ENCODE measurements at regions not wholly inside any gene's neighbourhood (a gene's known extent, or its start where the extent isn't known, plus 50 kb on each side); places are given as distances from the start of the nearest gene placed in this dataset.

GRCh38 chr5:60010853-60011252 is 117.3 kb upstream of the PDE4D start:
- DNase-seq (ENCODE audit: low spot score): no peak
- Histone ChIP-seq H3K27me3 (ENCODE audit: control insufficient read depth in 4 of 4, insufficient read depth in 4 of 4, low read length in 3 of 4) (no peaks in the 10 kb centered on the region), H3K9me3 (ENCODE audit: control insufficient read depth in 4 of 4, low read length in 3 of 4) (no peaks in the 10 kb centered on the region), H3K4me1 (ENCODE audit: control insufficient read depth in 4 of 4, insufficient read depth in 4 of 4, low read length in 3 of 4) (no peaks in the 10 kb centered on the region), H3K4me3 (ENCODE audit: low read depth in 1 of 3, low read length in 3 of 3) (no peak overlapping the region), H3K27ac (ENCODE audit: low read depth in 1 of 2, low read length in 2 of 2) (no peak overlapping the region), H3K36me3 (ENCODE audit: control insufficient read depth in 4 of 4, insufficient read depth in 3 of 4, low read depth in 1 of 4, low read length in 3 of 4) (no peaks in the 10 kb centered on the region), H3K9ac (ENCODE audit: low read depth in 1 of 2, low read length in 2 of 2) (no peak overlapping the region)
- TF ChIP-seq NR2F2 (IDR thresholded peaks at IDR 0.05): no peak
- TF ChIP-seq HNF4G (IDR thresholded peaks at IDR 0.05): no peak
- no peak for TF ChIP-seq RXRA (IDR thresholded peaks at IDR 0.05)
- TF ChIP-seq ATF3 (IDR thresholded peaks at IDR 0.05): no peak
- no peak for TF ChIP-seq MAX (IDR thresholded peaks at IDR 0.05)
- no peak for TF ChIP-seq YY1 (IDR thresholded peaks at IDR 0.05)
- no peak for TF ChIP-seq REST (IDR thresholded peaks at IDR 0.05)
- TF ChIP-seq FOXA1 (IDR thresholded peaks at IDR 0.05): no peak
- TF ChIP-seq CTCF (IDR thresholded peaks at IDR 0.05; ENCODE audit: low read depth, low read length, missing input control): no peak
- no peak for TF ChIP-seq GABPA (IDR thresholded peaks at IDR 0.05 in 1 of 2, conservative IDR thresholded peaks at IDR 0.05 in 1 of 2)
- no peak for TF ChIP-seq FOXA2 (IDR thresholded peaks at IDR 0.05)
- no peak for TF ChIP-seq HNF4A (conservative IDR thresholded peaks at IDR 0.05)
- no peak for TF ChIP-seq JUND (IDR thresholded peaks at IDR 0.05)
- TF ChIP-seq SP1 (IDR thresholded peaks at IDR 0.05): no peak
- no peak for TF ChIP-seq EGR1 (IDR thresholded peaks at IDR 0.05; ENCODE audit: low read depth in 2 of 2)
- TF ChIP-seq TAF1 (conservative IDR thresholded peaks at IDR 0.05): no peak

- Histone ChIP-seq H3K9ac (ENCODE audit: low read depth in 1 of 2, low read length in 2 of 2) (no peak overlapping the region), H3K36me3 (ENCODE audit: control insufficient read depth in 4 of 4, insufficient read depth in 3 of 4, low read depth in 1 of 4, low read length in 3 of 4) (no peaks in the 10 kb centered on the region), H3K27me3 (ENCODE audit: control insufficient read depth in 4 of 4, insufficient read depth in 4 of 4, low read length in 3 of 4) (no peaks in the 10 kb centered on the region), H3K9me3 (ENCODE audit: control insufficient read depth in 4 of 4, low read length in 3 of 4) (no peaks in the 10 kb centered on the region), H3K27ac (ENCODE audit: low read depth in 1 of 2, low read length in 2 of 2) (no peak overlapping the region), H3K4me1 (ENCODE audit: control insufficient read depth in 4 of 4, insufficient read depth in 4 of 4, low read length in 3 of 4) (no peaks in the 10 kb centered on the region), H3K4me3 (ENCODE audit: low read depth in 1 of 3, low read length in 3 of 3) (no peak overlapping the region)
- WGBS: 55% methylated on average over 1 of the region's 1 CpG
- TF ChIP-seq ZBTB33 (IDR thresholded peaks at IDR 0.05): no peak
- no peak for TF ChIP-seq FOXA1 (IDR thresholded peaks at IDR 0.05)
- TF ChIP-seq SP1 (IDR thresholded peaks at IDR 0.05): no peak
- TF ChIP-seq RXRA (IDR thresholded peaks at IDR 0.05): no peak
- no peak for TF ChIP-seq FOXA2 (IDR thresholded peaks at IDR 0.05)
- no peak for TF ChIP-seq HNF4G (IDR thresholded peaks at IDR 0.05)
- no peak for DNase-seq (ENCODE audit: low spot score)
Measured at GRCh38 chr5:60010328-60010727, 116.8 kb upstream of the PDE4D start.

Measured in liver (tissue), 8 donors.